HCT116 (cell line): ENCODE measurements at regions not wholly inside any gene's neighbourhood (a gene's known extent, or its start where the extent isn't known, plus 50 kb on each side); places are given as distances from the start of the nearest gene placed in this dataset.

Experiments
- ATAC-seq: fragments of 200-7000 bp; cut with Tn5 transposase; 2 replicates; pipeline ENCODE4 v1.9.1; 2020; ENCODE audit warnings: mild to moderate bottlenecking, moderate library complexity
- BruUV-seq: library from RNA; stranded (reverse); fragments of 400-500 nt; replicated peaks from 2 replicates; lab custom pipeline; 2021; lab: Mats Ljungman, UMichigan
- CTCF ChIA-PET: fragments of 300-600 bp; sonication (Branson Sonifier 250); formaldehyde crosslinking; loops from one replicate; lab custom pipeline; 2021; ENCODE audit warnings: antibody characterized with exemption; lab: Charles Lee
- POLR2A ChIA-PET: fragments of 300-600, 350-600 bp; sonication (Branson Sonifier 250); formaldehyde crosslinking; loops from one replicate; lab custom pipeline; 2021; ENCODE audit warnings: antibody characterized with exemption; lab: Charles Lee
- RAD21 ChIA-PET, 2 experiments: fragments of 300-600 bp; sonication (Branson Sonifier 250); formaldehyde crosslinking; loops; one replicate each; lab custom pipeline; 2023; ENCODE audit warnings: low total read pairs in 2 of 2; ENCODE audit not compliant: uncharacterized antibody in 2 of 2, unreplicated experiment in 2 of 2, low non-redundant PET in 1 of 2; lab: Charles Lee
- DNase-seq: peaks from one replicate; pipeline ENCODE4 v3.0.0-alpha.2; 2010; ENCODE audit warnings: low read depth, low spot score
- H2AFZ ChIP-seq: fragments of 200-600 bp; shearing (Covaris generic), sonication (generic); 2 replicates; pipeline ENCODE4 v1.6.1; 2017; ENCODE audit warnings: low read depth, mixed run types, mixed read lengths, antibody characterized with exemption, low read length; ENCODE audit not compliant: poor library complexity, severe bottlenecking
- H3K27ac ChIP-seq: 2 replicates; pipeline ENCODE4 v1.5.1; 2012; ENCODE audit warnings: low read depth, low read length
- H3K27me3 ChIP-seq: fragments of 200-600 bp; sonication (generic); 2 replicates; pipeline ENCODE4 v1.6.1; 2016; ENCODE audit warnings: mixed run types, low read length, mixed read lengths; ENCODE audit not compliant: insufficient read depth
- H3K36me3 ChIP-seq, 2 experiments: fragments of 200-500 bp in 1 of 2; fragments of 200-600 bp in 1 of 2; sonication (Bioruptor generic) in 1 of 2; sonication (generic) in 1 of 2; 2 replicates each; pipeline versions ENCODE4 v1.5.1 to v1.6.1; 2014 to 2016; ENCODE audit warnings: low read length in 2 of 2, inconsistent platforms in 1 of 2, mixed read lengths in 1 of 2, mixed run types in 1 of 2; ENCODE audit not compliant: insufficient read depth in 2 of 2, control insufficient read depth in 1 of 2
- H3K4me1 ChIP-seq, 2 experiments: fragments of 200-600 bp in 1 of 2; sonication (generic) in 1 of 2; 2 replicates each; pipeline versions ENCODE4 v1.5.1 to v1.6.1; 2012 to 2017; ENCODE audit warnings: low read length in 2 of 2, inconsistent platforms in 1 of 2, mild to moderate bottlenecking in 1 of 2, mixed read lengths in 1 of 2, mixed run types in 1 of 2, moderate library complexity in 1 of 2; ENCODE audit not compliant: insufficient read depth in 2 of 2, control insufficient read depth in 1 of 2
- H3K4me2 ChIP-seq: fragments of 200-600 bp; sonication (generic); 2 replicates; pipeline ENCODE4 v1.6.1; 2017; ENCODE audit warnings: mixed run types, low read length, mixed read lengths
- H3K4me3 ChIP-seq, 2 experiments: fragments of 200-600 bp in 1 of 2; sonication (generic) in 1 of 2; replicated peaks in 1 of 2; 2 replicates each; pipeline ENCODE4 v1.5.1; 2011 to 2016; ENCODE audit warnings: low read length in 2 of 2, control low read depth in 1 of 2, low read depth in 1 of 2, mild to moderate bottlenecking in 1 of 2, mixed read lengths in 1 of 2, mixed run types in 1 of 2
- H3K79me2 ChIP-seq: fragments of 200-600 bp; sonication (generic); 2 replicates; pipeline ENCODE4 v1.6.1; 2017; ENCODE audit warnings: mild to moderate bottlenecking, mixed run types, low read length, moderate library complexity, mixed read lengths; ENCODE audit not compliant: insufficient read depth
- H3K9ac ChIP-seq: fragments of 200-600 bp; sonication (generic); 2 replicates; pipeline ENCODE4 v1.6.1; 2016; ENCODE audit warnings: low read length, mixed read lengths
- H3K9me2 ChIP-seq: fragments of 200-600 bp; sonication (generic), shearing (Covaris generic); 2 replicates; pipeline ENCODE4 v1.6.1; 2017; ENCODE audit warnings: mixed run types, mild to moderate bottlenecking, moderate library complexity; ENCODE audit not compliant: insufficient read depth
- H3K9me3 ChIP-seq, 2 experiments: fragments of 200-500 bp in 1 of 2; fragments of 200-600 bp in 1 of 2; sonication (Bioruptor generic) in 1 of 2; sonication (generic) in 1 of 2; 2 replicates each; pipeline ENCODE4 v1.6.1; 2014 to 2017; ENCODE audit warnings: low read length in 2 of 2, mixed read lengths in 2 of 2, inconsistent platforms in 1 of 2, low read depth in 1 of 2, mild to moderate bottlenecking in 1 of 2, mixed run types in 1 of 2, moderate library complexity in 1 of 2; ENCODE audit not compliant: control insufficient read depth in 1 of 2, insufficient read depth in 1 of 2
- H4K20me1 ChIP-seq: fragments of 200-600 bp; sonication (generic), shearing (Covaris generic); 2 replicates; pipeline ENCODE4 v1.6.1; 2017; ENCODE audit warnings: mixed run types, mild to moderate bottlenecking, moderate library complexity; ENCODE audit not compliant: insufficient read depth
- CBX3 ChIP-seq: IDR thresholded peaks from 2 replicates; pipeline ENCODE4 v1.6.1; 2012; ENCODE audit warnings: low read depth
- CEBPB ChIP-seq: IDR thresholded peaks from 2 replicates; pipeline ENCODE4 v1.6.1; 2012; ENCODE audit warnings: low read depth
- CTCF ChIP-seq, 3 experiments: fragments of 200-600 bp in 1 of 3; sonication (generic) in 1 of 3; IDR thresholded peaks in 2 of 3; conservative IDR thresholded peaks in 1 of 3; 2 replicates each; pipeline ENCODE4 v1.5.1; 2012 to 2017; ENCODE audit warnings: low read depth in 2 of 3, low read length in 2 of 3, antibody characterized with exemption in 1 of 3, borderline replicate concordance in 1 of 3, control low read depth in 1 of 3, mild to moderate bottlenecking in 1 of 3, mixed read lengths in 1 of 3, mixed run types in 1 of 3, moderate library complexity in 1 of 3; ENCODE audit not compliant: insufficient read depth in 1 of 3
- EGR1 ChIP-seq: IDR thresholded peaks from 2 replicates; pipeline ENCODE4 v1.6.1; 2012; ENCODE audit warnings: low read depth
- ELF1 ChIP-seq: IDR thresholded peaks from 2 replicates; pipeline ENCODE4 v1.6.1; 2012; ENCODE audit warnings: low read depth, borderline replicate concordance
- EZH2 ChIP-seq: fragments of 200-600 bp; sonication (generic); IDR thresholded peaks from 2 replicates; pipeline ENCODE4 v1.6.1; 2017; ENCODE audit warnings: antibody characterized with exemption, mixed run types
- EZH2phosphoT487 ChIP-seq: fragments of 200-600 bp; IDR thresholded peaks from 2 replicates; pipeline ENCODE4 v1.6.1; 2018; ENCODE audit warnings: antibody characterized with exemption, borderline replicate concordance
- JUND ChIP-seq: IDR thresholded peaks from 2 replicates; pipeline ENCODE4 v1.6.1; 2012
- POLR2A ChIP-seq: IDR thresholded peaks from 2 replicates; pipeline ENCODE4 v1.7.0; 2011; ENCODE audit warnings: borderline replicate concordance; ENCODE audit not compliant: insufficient read depth, insufficient read length; ENCODE audit errors: extremely low read depth
- SIN3A ChIP-seq: IDR thresholded peaks from 2 replicates; pipeline ENCODE4 v1.6.1; 2012; ENCODE audit warnings: low read depth
- SP1 ChIP-seq: IDR thresholded peaks from 2 replicates; pipeline ENCODE4 v1.6.1; 2012; ENCODE audit warnings: low read depth
- SRF ChIP-seq: IDR thresholded peaks from 2 replicates; pipeline ENCODE4 v1.6.1; 2012; ENCODE audit warnings: low read depth
- TCF7L2 ChIP-seq: IDR thresholded peaks from 2 replicates; pipeline ENCODE4 v1.7.0; 2011; ENCODE audit warnings: borderline replicate concordance, inconsistent platforms; ENCODE audit not compliant: insufficient read depth, insufficient read length; ENCODE audit errors: extremely low read depth
- YY1 ChIP-seq: IDR thresholded peaks from 2 replicates; pipeline ENCODE4 v1.6.1; 2011; ENCODE audit warnings: low read length, low read depth, moderate library complexity, mild to moderate bottlenecking; ENCODE audit not compliant: insufficient replicate concordance; ENCODE audit errors: extremely low read depth
- ZFX ChIP-seq: fragments of 450-650 bp; IDR thresholded peaks from 2 replicates; pipeline ENCODE4 v1.6.1; 2017
- intact Hi-C: fragments of 100-400 bp; cut with micrococcal nuclease; formaldehyde crosslinking; loops from 2 replicates; pipeline ENCODE4 v1.10.0; 2022
- TF ChIP-seq, protein P1 (sequence below): IDR thresholded peaks from 2 replicates; pipeline ENCODE4 v1.6.1; 2012
- TF ChIP-seq, protein P2 (sequence below): IDR thresholded peaks from 2 replicates; pipeline ENCODE4 v1.6.1; 2012; ENCODE audit warnings: low read depth
- TF ChIP-seq, protein P3 (sequence below): IDR thresholded peaks from 2 replicates; pipeline ENCODE4 v1.6.1; 2012

DNA sequence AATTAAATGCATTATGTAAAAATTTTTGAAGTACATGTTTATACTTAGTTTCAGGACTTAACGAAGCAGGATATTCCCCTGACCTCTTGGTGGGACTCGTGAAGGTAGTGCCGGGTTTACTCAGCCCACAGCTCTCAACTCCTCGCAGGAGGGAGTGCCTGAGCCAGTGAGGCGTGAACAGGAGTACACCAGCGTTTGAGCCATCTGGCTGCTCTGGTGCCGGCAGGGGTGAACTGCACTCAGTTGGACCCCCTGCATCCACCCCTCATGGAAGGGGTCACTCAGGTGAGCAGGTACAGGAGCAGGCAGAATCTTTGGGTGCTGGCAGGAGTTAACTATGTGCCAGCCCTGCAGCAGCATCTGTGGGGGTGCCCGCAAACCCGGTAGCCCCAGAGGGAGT is 625.1 kb upstream of the PCDH15 start:
- Histone ChIP-seq H3K4me3 (no peak overlapping the region), H3K4me1 (no peaks in the 10 kb centered on the region), H3K27me3 (no peaks in the 10 kb centered on the region), H3K4me2 (no peak overlapping the region), H4K20me1 (no peaks in the 10 kb centered on the region), H3K79me2 (no peaks in the 10 kb centered on the region), H3K27ac (no peak overlapping the region), H3K36me3 (no peaks in the 10 kb centered on the region), H3K9ac (no peak overlapping the region), H2AFZ (no peak overlapping the region), H3K9me3 (peaks cover 0 to 28% of the 10 kb centered on the region in 2 experiments; a peak in 3 of 4 replicates), H3K9me2 (no peaks in the 10 kb centered on the region)
- ChIA-PET POLR2A (no interaction called here), CTCF (no interaction called here), RAD21 (no interaction called here)
- intact Hi-C loops = no loop called here
- ATAC-seq (no peak), DNase-seq (no peak)
- no peak for TF ChIP-seq YY1
- no peak for TF ChIP-seq SP1
- no peak for TF ChIP-seq EZH2
- TF ChIP-seq, protein P1, sequence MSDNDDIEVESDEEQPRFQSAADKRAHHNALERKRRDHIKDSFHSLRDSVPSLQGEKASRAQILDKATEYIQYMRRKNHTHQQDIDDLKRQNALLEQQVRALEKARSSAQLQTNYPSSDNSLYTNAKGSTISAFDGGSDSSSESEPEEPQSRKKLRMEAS = no peak
- TF ChIP-seq EZH2phosphoT487 = no peak
- no peak for TF ChIP-seq CBX3
- TF ChIP-seq CEBPB = no peak
- no peak for TF ChIP-seq ELF1
- TF ChIP-seq, protein P2, sequence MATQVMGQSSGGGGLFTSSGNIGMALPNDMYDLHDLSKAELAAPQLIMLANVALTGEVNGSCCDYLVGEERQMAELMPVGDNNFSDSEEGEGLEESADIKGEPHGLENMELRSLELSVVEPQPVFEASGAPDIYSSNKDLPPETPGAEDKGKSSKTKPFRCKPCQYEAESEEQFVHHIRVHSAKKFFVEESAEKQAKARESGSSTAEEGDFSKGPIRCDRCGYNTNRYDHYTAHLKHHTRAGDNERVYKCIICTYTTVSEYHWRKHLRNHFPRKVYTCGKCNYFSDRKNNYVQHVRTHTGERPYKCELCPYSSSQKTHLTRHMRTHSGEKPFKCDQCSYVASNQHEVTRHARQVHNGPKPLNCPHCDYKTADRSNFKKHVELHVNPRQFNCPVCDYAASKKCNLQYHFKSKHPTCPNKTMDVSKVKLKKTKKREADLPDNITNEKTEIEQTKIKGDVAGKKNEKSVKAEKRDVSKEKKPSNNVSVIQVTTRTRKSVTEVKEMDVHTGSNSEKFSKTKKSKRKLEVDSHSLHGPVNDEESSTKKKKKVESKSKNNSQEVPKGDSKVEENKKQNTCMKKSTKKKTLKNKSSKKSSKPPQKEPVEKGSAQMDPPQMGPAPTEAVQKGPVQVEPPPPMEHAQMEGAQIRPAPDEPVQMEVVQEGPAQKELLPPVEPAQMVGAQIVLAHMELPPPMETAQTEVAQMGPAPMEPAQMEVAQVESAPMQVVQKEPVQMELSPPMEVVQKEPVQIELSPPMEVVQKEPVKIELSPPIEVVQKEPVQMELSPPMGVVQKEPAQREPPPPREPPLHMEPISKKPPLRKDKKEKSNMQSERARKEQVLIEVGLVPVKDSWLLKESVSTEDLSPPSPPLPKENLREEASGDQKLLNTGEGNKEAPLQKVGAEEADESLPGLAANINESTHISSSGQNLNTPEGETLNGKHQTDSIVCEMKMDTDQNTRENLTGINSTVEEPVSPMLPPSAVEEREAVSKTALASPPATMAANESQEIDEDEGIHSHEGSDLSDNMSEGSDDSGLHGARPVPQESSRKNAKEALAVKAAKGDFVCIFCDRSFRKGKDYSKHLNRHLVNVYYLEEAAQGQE = no peak
- TF ChIP-seq TCF7L2 = no peak
- no peak for TF ChIP-seq POLR2A
- TF ChIP-seq CTCF (IDR thresholded peaks at IDR 0.05 in 2 of 3, conservative IDR thresholded peaks at IDR 0.05 in 1 of 3; ENCODE audit: borderline replicate concordance in 1 of 3, insufficient read depth in 1 of 3, low read depth in 2 of 3, low read length in 2 of 3) = no peak
- TF ChIP-seq JUND = no peak
- no peak for TF ChIP-seq SRF
- TF ChIP-seq ZFX = no peak
- TF ChIP-seq, protein P3, sequence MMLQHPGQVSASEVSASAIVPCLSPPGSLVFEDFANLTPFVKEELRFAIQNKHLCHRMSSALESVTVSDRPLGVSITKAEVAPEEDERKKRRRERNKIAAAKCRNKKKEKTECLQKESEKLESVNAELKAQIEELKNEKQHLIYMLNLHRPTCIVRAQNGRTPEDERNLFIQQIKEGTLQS = no peak
- TF ChIP-seq SIN3A = no peak
- TF ChIP-seq EGR1 = no peak
- BruUV-seq = no TSS peak
